GM21515 (cell line): ENCODE measurements at regions not wholly inside any gene's neighbourhood (a gene's known extent, or its start where the extent isn't known, plus 50 kb on each side); places are given as distances from the start of the nearest gene placed in this dataset.
A peak's percentile ranks its signal among the peaks of the same experiment; 100 is the strongest.
"Not testable (repeated sequence)": the region's sequence is repeated elsewhere in the genome, so short reads cannot be mapped to it uniquely, and the experiment has no call there.

Source experiments
- ATAC-seq: cut with Tn5 transposase; IDR thresholded peaks from one replicate; pipeline ENCODE4 v1.9.1; 2021; ENCODE audit not compliant: unreplicated experiment

DNA sequence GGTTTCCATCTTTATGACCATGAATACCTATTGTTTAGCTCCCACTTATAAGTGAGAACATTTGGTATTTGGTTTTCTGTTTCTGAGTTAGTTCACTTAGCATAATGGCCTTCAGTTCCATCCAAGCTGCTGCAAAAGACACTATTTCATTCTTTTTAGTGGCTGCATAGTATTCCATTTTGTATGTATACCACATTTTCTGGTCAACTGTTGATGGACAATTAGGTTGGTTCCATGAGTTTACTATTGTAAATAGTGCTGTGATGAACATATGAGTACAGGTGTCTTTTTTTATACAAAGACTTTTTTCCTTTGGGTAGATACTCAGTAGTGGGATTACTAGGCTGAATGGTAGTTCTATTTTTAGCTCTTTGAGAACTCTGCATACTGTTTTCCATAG is 87.8 kb upstream of the GOT2 start:
- ATAC-seq: no peak

DNA sequence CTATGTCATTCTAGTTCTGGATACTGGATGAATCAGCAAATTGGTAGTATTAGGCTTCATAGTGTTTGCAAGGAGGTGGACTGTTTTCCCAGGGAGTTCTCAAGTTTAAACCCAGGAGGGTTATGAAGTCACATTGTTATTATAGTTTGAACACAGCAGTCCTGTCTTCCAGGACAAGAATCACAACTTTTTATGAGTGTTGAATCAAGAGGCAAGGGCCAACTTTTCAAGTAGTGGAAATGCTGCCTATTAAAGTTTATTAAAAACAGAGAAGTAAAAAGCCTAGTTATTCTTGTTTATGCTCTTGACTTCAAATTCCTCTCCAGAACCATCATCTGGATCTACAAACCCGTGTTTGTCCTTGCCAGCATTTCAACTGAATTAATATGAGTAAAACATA is 86.3 kb upstream of the GOT2 start:
- no peak for ATAC-seq

DNA sequence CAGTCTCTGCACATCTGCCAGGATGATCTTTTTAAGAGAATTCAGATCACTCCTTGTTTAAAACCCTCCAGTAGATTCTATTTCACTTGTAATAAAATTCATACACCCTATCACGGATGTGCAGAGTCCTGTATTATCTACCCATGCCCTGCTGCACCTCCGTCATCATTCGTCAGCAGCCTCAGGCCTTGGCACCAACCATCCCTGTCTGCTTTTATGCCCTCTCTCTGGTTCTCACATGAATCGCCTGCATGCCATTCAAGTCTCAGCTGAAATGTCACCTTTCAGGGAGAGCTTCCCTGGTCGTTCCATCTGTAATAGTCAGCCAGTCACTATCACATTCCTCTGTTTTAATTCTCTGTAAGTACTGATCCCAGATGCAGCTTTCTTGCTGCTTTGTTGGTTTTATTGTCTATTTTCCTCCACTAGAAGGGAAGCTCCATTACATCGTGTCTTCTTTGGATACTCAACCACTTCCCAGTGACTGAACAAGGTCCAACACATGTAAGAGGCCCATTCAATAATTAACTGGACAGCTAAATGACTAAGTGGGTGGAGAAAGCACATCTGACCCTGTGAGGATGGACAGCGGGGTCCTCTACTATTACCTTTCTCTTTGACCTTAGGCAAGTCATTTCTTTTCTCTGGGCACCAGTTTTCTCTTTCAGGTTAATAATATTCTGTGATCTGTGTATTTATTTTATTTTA is 81.2 kb upstream of the GOT2 start:
- ATAC-seq: no peak

DNA sequence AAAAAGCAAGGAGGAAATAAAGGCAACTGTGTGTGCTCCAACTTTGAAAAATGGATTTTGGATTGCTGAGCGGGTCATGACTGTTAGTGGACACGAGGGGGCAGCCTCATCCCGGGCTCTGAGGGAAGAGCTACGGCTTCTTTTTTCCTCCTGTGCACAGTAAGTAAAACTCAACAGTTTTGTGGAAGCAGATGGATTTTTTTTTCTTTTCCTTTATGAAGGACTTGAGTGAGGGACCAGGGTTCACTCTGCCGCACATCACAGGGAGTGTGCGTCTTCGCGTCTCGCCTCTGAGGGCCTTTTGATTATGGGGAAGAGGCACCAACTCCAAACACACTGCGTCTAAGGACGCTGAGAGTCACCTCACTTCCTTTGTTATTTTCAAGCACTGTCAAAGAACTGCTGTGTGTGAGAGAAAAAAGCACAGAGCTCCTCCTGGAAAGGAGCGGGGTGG is 80.3 kb upstream of the GOT2 start:
- ATAC-seq: peak; percentile 81

DNA sequence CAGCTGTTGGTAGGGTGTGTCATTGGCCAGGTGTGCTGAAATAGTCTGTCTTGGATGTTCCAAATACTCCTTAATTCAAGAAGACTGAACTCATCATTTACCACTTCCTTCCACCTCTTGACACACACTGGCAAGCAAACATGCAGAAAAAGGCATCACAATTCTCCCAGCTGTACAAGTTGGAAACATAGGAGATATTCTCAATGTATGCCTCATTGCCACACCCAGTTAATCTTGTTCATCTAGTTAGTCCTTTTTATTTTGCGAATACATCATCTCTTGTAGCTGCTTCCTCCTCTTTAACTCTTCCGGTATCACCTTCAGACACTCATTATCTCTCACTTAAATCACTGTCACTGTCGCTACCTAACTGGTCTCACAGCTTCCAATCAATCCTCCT is 75.1 kb upstream of the GOT2 start:
- ATAC-seq: no peak

DNA sequence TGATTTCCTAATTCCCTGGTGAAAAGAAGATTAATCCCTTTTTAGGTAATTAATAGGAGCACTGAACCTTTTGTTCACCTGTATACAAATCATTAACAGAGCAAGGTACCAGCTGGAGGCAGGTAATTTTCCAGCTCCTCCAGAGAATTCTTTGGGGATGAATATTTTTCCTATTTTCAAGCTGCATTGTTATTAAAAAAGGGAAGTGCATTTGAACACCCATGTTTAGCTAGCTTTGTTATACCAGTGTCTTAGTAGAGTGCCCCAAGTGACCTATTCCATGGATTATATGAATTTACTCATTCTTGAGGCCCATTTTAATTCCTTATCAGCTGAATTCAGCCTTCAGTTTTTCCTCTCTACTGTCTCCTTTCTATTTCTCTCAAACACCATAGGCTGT is 73.2 kb upstream of the GOT2 start:
- no peak for ATAC-seq

DNA sequence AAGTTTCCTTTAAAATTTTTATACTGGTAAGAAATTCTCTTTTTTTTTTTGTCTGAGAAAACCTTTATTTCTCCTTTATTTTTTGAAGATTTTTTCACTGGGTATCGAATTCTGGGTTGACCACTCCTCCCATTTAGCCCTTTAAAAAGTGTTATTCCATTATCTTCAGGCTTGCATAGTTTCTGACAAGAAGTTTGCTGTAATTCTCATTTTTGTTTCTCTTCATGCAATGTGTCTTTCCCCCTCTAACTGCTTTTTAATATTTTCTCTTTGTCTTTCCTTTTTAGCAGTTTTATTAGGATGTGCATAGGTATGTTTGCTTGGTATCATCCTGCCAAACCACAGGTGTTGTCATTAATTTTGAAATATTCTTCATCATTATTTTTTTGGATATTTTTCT is 67.7 kb upstream of the GOT2 start:
- no peak for ATAC-seq

GRCh38 chr16:58797137-58797801 is 63.2 kb upstream of the GOT2 start:
- ATAC-seq: no peak

DNA sequence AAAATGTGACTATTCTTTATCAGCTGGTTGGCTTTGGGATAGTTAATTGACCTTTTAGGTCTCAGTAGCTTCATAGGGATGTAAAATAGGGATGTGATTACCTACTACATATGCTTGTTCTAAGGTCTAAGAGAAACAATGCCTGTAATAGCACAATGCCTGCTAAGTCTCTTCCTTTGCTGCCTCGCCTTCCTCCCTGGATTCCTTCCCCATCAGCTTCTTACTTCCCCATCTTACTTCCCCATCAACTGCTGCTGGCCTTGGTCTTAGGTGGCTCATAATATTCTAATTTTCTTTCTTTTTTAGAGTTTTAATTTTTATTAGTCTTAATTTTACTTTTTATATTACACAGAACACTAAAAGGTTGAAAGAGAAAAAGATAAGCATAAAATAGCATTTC is 59.2 kb upstream of the GOT2 start:
- no peak for ATAC-seq

- no peak for ATAC-seq
Observed at GRCh38 chr16:58792188-58792587, 58.1 kb upstream of the GOT2 start.

DNA sequence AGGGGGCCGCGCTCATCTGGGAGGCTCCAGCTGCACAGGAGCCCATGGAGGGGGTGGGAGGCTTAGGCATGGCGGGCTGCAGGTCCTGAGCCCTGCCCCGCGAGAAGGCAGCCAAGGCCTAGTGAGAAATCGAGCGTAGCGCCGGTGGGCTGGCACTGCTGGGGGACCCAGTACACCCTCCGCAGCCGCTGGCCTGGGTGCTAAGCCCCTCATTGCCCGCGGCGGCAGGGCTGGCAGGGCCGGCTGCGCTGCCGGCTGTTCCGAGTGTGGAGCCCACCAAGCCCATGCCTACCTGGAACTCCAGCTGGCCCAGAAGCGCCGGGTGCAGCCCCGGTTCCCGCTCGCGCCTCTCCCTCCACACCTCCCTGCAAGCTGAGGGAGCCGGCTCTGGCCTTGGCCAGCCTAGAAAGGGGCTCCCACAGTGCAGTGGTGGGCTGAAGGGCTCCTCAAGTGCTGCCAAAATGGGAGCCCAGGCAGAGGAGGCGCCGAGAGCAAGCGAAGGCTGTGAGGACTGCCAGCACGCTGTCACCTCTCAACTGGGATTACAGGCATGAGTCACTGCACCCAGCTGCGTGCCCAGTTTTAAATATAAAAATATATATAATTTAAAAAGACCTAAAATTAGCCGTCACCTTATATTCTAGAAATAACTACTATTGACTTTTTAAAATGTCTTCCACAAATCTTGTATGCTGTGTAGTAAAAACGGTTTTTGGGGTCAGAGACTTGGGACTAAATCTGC is 56.9 kb upstream of the GOT2 start:
- not testable (repeated sequence) for ATAC-seq

- no peak for ATAC-seq
Observed at GRCh38 chr16:58789351-58789750, 55.2 kb upstream of the GOT2 start.
